HUES64 (cell line): ENCODE measurements at regions not wholly inside any gene's neighbourhood (a gene's known extent, or its start where the extent isn't known, plus 50 kb on each side); places are given as distances from the start of the nearest gene placed in this dataset.

Experiments
- H3K27ac ChIP-seq: 2 replicates; pipeline ENCODE4 v1.7.0; 2013; ENCODE audit warnings: low read depth, low read length, inconsistent platforms
- H3K27me3 ChIP-seq: 2 replicates; pipeline ENCODE4 v1.6.1; 2013; ENCODE audit warnings: mild to moderate bottlenecking, low read length; ENCODE audit not compliant: insufficient read depth
- H3K36me3 ChIP-seq: 2 replicates; pipeline ENCODE4 v1.6.1; 2013; ENCODE audit warnings: mild to moderate bottlenecking, low read length; ENCODE audit not compliant: insufficient read depth
- H3K4me1 ChIP-seq: 2 replicates; pipeline ENCODE4 v1.6.1; 2013; ENCODE audit warnings: mild to moderate bottlenecking, low read length, moderate library complexity; ENCODE audit not compliant: insufficient read depth
- H3K4me3 ChIP-seq: 2 replicates; pipeline ENCODE4 v1.5.1; 2013; ENCODE audit warnings: mild to moderate bottlenecking, low read length, moderate library complexity
- H3K9ac ChIP-seq: 2 replicates; pipeline ENCODE4 v1.6.1; 2013; ENCODE audit warnings: mild to moderate bottlenecking, low read depth, low read length
- H3K9me3 ChIP-seq: 2 replicates; pipeline ENCODE4 v1.6.1; 2013; ENCODE audit warnings: low read depth, low read length; ENCODE audit not compliant: insufficient read depth
- WGBS: fragments of 150-250, 120-280 bp; methylation state at CpG from one replicate; pipeline ENCODE4 v1.1.7; 2013; ENCODE audit warnings: missing lambda C conversion rate; 5-methylcytosine and 5-hydroxymethylcytosine counted together

DNA sequence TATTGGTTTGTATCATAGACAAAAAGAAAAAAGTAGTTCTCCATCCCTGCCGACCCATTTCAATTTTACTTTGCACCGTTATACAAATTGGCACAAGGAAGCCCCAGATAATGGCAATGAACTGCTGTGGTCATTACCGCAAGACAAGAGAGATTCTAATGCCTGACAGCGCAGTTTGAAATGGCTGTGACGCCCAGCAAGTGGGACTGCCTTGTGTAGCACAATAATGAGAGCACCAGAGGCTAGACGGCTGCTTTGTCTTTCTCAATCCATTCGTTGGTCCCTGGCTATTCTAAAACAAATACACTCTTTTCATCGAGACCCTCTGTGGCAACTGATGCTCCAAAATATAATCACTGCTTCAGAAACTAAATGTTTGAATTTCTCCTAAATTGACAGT, 192.4 kb upstream of the NEIL3 start:
- no peak overlapping the region for H3K4me3 ChIP-seq
- WGBS, result 55% methylated on average over 8 of the region's 8 CpGs
- peaks cover 4% of the 10 kb centered on the region; the same call in 1 of the 2 replicates for H3K9me3 ChIP-seq
- no peaks in the 10 kb centered on the region for H3K36me3 ChIP-seq
- H3K27me3 ChIP-seq, result no peaks in the 10 kb centered on the region
- no peak overlapping the region for H3K9ac ChIP-seq
- peaks cover 21% of the 10 kb centered on the region; the same call in 1 of the 2 replicates for H3K4me1 ChIP-seq
- H3K27ac ChIP-seq, result no peak overlapping the region

DNA sequence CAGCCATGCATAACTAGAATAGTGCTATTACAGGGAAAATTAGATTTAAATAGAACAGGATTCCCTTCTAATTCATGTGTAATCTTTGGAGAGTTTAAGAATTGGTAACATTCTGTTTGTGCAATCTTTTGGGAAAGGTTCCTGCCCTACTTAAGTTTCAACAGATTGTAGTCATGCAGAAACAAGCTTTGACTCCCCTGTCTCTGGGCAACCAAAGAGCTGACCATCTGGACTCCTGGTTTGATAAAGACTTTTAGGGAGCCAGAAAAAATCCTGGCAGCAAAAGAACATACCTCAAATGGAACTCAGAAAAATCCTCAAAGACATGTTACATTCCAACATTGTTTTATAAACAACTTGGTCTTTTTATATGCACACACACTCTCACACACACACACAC, 191.1 kb upstream of the NEIL3 start:
- Histone ChIP-seq H3K9me3 (peaks cover 4% of the 10 kb centered on the region; the same call in 1 of the 2 replicates), H3K4me1 (peaks cover 21% of the 10 kb centered on the region; the same call in 1 of the 2 replicates), H3K4me3 (no peak overlapping the region), H3K27ac (no peak overlapping the region), H3K27me3 (no peaks in the 10 kb centered on the region), H3K9ac (no peak overlapping the region), H3K36me3 (no peaks in the 10 kb centered on the region)

DNA sequence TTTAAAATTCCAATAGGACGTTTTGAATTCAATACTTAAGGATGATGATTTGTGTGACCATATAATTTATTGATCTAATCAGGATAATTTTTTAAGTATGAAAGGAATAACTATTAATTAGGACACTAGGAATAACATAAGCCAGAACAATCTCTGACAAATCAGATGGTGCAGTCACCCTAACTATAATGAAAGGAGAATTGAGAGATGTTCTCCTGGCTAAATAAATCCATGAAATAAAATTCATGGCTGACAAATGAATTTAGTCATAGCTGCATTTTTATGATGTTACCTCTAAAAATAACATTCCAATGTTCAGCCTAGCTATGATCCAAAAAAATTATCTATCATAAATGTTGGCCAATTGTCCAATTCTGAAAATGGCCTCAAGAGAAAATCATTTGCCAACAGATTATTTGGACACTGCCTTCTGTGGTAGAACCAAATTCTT, 190.6 kb upstream of the NEIL3 start:
- H3K4me3 ChIP-seq, result no peak overlapping the region
- peaks cover 21% of the 10 kb centered on the region; the same call in 1 of the 2 replicates for H3K4me1 ChIP-seq
- H3K27ac ChIP-seq, result no peak overlapping the region
- H3K9ac ChIP-seq, result no peak overlapping the region
- H3K9me3 ChIP-seq, result peaks cover 4% of the 10 kb centered on the region; the same call in 1 of the 2 replicates
- no CpG with 5 or more reads among the region's 1 CpG for WGBS
- no peaks in the 10 kb centered on the region for H3K36me3 ChIP-seq
- no peaks in the 10 kb centered on the region for H3K27me3 ChIP-seq

DNA sequence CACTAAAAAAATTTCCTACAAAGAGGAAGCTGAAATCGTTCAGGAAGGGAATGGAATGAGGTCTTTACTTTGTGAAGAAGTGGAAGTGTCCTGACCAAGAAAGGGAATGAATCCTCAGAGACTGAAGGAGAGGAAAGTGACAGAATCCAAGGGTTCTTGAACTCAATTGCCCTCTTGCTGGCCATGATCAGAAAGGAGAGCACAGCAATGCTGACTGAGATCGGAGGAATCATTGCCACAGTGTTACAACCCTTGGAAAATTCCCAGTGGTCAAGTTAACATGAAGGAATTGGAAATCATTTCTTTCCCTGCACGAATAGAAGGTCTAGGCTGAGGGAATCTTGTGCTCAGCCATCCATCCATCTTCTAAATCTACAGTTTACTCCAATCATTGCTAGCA, 190.0 kb upstream of the NEIL3 start:
- H3K9me3 ChIP-seq, result peaks cover 4% of the 10 kb centered on the region; the same call in 1 of the 2 replicates
- WGBS, result 91% methylated on average over 3 of the region's 3 CpGs
- no peaks in the 10 kb centered on the region for H3K27me3 ChIP-seq
- H3K4me1 ChIP-seq, result peaks cover 21% of the 10 kb centered on the region; the same call in 1 of the 2 replicates
- H3K36me3 ChIP-seq, result no peaks in the 10 kb centered on the region
- no peak overlapping the region for H3K9ac ChIP-seq
- no peak overlapping the region for H3K4me3 ChIP-seq
- H3K27ac ChIP-seq, result no peak overlapping the region

DNA sequence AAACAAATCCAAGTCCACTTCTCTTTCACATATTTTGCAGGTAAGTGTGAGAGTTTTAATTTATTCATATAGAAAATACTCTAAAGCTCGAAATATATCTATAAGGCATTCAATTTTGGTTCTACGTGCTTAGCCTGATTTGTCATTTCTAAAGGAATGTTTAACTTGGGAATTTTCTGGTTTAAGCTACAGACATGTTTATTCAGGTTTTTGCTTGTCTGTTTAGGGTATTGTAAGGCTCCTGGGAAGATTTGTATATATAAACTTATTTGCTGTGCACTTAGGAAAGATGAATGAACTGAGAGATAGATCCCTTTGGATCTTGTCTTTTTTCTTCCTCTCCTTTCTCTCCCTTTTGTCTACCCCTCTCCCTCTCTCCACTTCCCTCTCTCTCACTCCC, 185.9 kb upstream of the NEIL3 start:
- Histone ChIP-seq H3K27ac (no peak overlapping the region), H3K4me3 (no peak overlapping the region)
- WGBS, result 95% methylated on average over 2 of the region's 2 CpGs

DNA sequence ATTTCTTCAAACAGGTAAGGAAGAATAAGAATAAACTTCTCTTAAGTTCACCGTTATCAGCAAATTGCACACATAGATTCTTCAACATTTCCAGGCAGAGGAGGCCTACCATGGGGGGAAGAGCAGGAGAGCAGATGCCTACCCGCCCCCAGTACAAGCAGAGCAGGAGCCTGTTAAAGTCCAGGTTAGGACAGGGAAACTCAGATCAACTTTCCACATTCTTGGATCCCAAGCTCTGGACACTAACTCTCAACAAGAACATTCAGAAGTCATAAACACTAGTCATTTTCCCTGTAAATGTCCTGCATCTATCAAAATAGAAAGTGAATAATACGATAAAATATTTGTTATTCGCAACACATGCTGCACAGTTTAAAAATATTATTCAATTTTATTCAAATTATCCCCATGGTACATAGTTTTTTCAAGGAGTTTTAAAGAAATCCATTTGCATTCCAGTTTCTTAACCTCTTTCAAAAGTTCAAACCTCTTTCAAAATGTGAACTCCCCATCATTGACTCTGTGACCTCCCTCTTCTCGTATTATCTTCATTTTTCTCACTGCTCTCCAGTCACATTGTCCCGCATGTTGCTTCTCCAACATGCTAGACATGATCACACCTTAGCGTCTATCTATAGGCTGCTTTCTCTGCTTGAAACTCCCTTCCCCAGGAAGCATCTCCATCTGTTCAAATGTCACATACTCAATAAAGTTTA, 185.2 kb upstream of the NEIL3 start:
- no peak overlapping the region for H3K27ac ChIP-seq
- peaks cover 14% of the 10 kb centered on the region; the same call in 1 of the 2 replicates for H3K9me3 ChIP-seq
- no peak overlapping the region for H3K9ac ChIP-seq
- H3K27me3 ChIP-seq, result no peaks in the 10 kb centered on the region
- H3K4me1 ChIP-seq, result no peaks in the 10 kb centered on the region
- 92% methylated on average over 7 of the region's 7 CpGs for WGBS
- H3K4me3 ChIP-seq, result no peak overlapping the region
- no peaks in the 10 kb centered on the region for H3K36me3 ChIP-seq

More for the DNA sequence above, 185.9 kb upstream of the NEIL3 start:
- Histone ChIP-seq H3K4me1 (no peaks in the 10 kb centered on the region), H3K9ac (no peak overlapping the region), H3K36me3 (no peaks in the 10 kb centered on the region), H3K27me3 (no peaks in the 10 kb centered on the region), H3K9me3 (peaks cover 11% of the 10 kb centered on the region; the same call in 1 of the 2 replicates)

DNA sequence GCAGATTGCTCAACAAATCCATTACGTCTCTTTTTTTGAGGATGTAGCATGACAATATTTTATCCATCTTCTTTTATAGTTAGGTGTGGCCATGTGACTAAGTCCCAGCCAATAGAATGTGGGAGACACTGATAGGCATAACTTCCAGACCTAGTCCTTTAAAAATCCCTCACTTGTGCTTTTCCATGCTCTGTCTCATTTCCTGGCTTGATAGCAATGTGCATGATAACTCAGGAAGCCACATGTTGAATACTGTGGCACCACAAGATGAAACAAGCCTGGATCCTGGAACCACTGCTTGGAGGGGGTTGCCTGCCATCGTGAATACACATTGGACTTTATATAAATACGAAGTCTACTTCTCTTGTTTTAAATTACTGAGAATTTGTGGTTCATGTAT, 184.0 kb upstream of the NEIL3 start:
- Histone ChIP-seq H3K4me1 (no peaks in the 10 kb centered on the region), H3K27me3 (no peaks in the 10 kb centered on the region), H3K9me3 (0 out of 2 replicates have a peak, but pooled peaks cover 14% of the 10 kb centered on the region), H3K36me3 (no peaks in the 10 kb centered on the region), H3K4me3 (no peak overlapping the region), H3K9ac (no peak overlapping the region), H3K27ac (no peak overlapping the region)
- 95% methylated on average over 3 of the region's 3 CpGs for WGBS

DNA sequence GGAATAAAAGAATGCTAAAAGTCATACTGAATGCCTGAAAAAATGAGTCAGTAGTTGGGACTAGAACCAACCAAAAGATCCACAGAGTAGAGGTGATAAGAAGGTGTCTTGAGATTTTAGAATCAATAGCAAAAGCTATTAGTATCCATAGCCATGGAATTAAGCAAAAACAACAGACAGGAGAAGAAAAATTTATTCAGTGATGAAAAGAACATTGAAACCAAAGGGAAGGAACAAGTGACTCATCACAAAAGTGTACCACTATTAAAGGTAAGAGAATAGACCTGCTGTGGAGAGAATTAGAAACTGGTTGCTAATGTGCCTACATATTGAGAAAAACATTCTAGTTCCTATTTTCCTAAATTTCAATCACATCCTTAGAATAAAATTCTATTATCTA, 182.0 kb upstream of the NEIL3 start:
- peaks cover 17% of the 10 kb centered on the region; the same call in 1 of the 2 replicates for H3K9me3 ChIP-seq
- no peak overlapping the region for H3K27ac ChIP-seq
- no peak overlapping the region for H3K4me3 ChIP-seq
- H3K9ac ChIP-seq, result no peak overlapping the region
- no peaks in the 10 kb centered on the region for H3K27me3 ChIP-seq
- H3K36me3 ChIP-seq, result no peaks in the 10 kb centered on the region
- H3K4me1 ChIP-seq, result no peaks in the 10 kb centered on the region

DNA sequence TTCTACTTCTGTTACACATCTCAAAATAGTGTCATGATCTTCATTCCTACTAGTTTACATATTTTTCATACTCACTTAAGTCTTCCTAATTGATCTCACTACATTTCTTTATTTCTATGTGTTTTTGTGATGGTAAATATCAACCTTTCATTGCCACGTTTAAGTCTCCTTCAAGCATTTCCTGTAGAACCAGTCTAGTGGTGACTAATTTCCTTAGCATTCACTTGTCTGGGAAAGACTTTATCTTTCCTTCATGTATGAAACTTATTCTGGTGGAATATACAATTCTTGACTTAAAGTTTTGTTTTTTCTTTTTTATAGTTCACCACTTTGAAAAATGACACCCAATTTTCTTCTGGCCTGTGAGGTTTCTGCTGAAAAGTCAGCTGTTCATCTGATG, 181.4 kb upstream of the NEIL3 start:
- no peak overlapping the region for H3K9ac ChIP-seq
- WGBS, result no CpG with 5 or more reads among the region's 1 CpG
- H3K36me3 ChIP-seq, result no peaks in the 10 kb centered on the region
- no peaks in the 10 kb centered on the region for H3K4me1 ChIP-seq
- peaks cover 17% of the 10 kb centered on the region; the same call in 1 of the 2 replicates for H3K9me3 ChIP-seq
- H3K4me3 ChIP-seq, result no peak overlapping the region
- H3K27me3 ChIP-seq, result no peaks in the 10 kb centered on the region
- H3K27ac ChIP-seq, result no peak overlapping the region

DNA sequence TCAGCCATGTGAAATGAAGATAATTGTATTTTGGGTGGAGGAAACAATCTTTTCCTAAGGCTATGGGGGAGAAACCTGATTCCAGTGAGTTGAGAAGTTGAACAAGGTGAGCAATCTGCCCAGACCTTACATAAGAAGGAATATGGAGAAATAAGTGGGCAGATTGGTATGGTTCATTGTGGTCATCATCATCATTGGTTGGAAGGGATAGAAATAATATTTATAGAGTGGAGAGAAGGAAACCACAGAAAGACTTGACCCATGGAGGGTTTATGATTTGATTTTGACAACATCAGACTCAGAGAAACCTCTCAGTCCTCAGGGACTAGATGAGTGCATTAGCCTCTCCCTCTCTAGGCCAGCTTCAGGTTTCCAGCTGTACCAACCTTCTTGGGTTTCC, 177.9 kb upstream of the NEIL3 start:
- Histone ChIP-seq H3K36me3 (no peaks in the 10 kb centered on the region), H3K27ac (no peak overlapping the region), H3K9me3 (peaks cover 20% of the 10 kb centered on the region), H3K9ac (no peak overlapping the region), H3K4me3 (no peak overlapping the region), H3K27me3 (no peaks in the 10 kb centered on the region), H3K4me1 (no peaks in the 10 kb centered on the region)

DNA sequence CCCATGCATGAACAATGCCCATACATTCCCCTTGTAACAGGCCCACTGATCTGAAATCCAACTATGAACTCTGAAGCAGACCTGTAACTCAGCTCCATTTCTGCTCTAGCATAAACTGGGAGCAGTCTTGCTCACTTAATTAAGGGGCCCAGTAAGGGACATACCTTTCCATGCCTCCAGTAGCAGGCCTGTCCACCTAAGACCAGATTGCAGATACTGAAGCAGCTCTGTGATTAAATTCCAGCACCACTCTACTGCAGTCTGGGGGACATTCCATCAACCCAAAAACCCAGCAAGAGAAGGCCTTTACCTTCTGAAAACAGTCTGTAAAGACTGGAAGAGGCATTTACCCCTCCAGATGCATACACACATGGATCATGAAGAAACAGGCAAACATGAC, 162.0 kb upstream of the NEIL3 start:
- H3K9ac ChIP-seq, result no peak overlapping the region
- H3K4me1 ChIP-seq, result no peaks in the 10 kb centered on the region; the same call in 1 of the 2 replicates
- H3K9me3 ChIP-seq, result peaks cover 4% of the 10 kb centered on the region
- H3K36me3 ChIP-seq, result no peaks in the 10 kb centered on the region
- H3K27ac ChIP-seq, result no peak overlapping the region
- no peaks in the 10 kb centered on the region for H3K27me3 ChIP-seq
- H3K4me3 ChIP-seq, result no peak overlapping the region

DNA sequence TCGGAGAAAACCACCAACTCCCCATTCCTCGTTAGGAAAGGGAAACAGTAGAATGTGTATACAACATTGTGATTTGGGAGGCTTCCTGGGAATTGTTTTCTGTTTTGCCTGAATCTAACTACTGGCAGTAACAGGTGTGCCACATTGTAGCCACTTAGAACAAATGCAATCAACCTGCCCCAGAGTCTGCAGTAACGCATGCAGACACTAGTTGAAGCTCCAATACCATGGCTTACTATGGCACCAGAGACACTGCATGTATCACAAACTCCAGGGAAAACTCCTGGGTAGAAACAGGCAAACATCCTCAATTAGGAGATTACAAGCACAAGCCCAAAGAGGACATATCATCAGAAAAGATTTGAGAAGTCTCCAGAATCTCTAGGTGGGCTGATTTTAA, 154.2 kb upstream of the NEIL3 start:
- no peak overlapping the region for H3K27ac ChIP-seq
- WGBS, result 96% methylated on average over 3 of the region's 3 CpGs

More for the DNA sequence above, 154.2 kb upstream of the NEIL3 start:
- Histone ChIP-seq H3K4me3 (no peak overlapping the region), H3K9me3 (peaks cover 6% of the 10 kb centered on the region), H3K4me1 (no peaks in the 10 kb centered on the region), H3K9ac (no peak overlapping the region), H3K36me3 (no peaks in the 10 kb centered on the region), H3K27me3 (no peaks in the 10 kb centered on the region)
